Keratinocyte (primary cell): ENCODE measurements at regions not wholly inside any gene's neighbourhood (a gene's known extent, or its start where the extent isn't known, plus 50 kb on each side); places are given as distances from the start of the nearest gene placed in this dataset.

Source experiments
- DNase-seq: peaks from one replicate; pipeline ENCODE4 v3.0.0-alpha.2; 2011; ENCODE audit warnings: low read depth, missing footprints, low spot score
- FAIRE-seq: peaks from 2 replicates; lab custom pipeline; 2011; peaks lifted over from hg19 to GRCh38; lab: Jason Lieb, UNC
- H2AFZ ChIP-seq: 2 replicates; pipeline ENCODE4 v1.6.0; 2012; ENCODE audit warnings: low read length, control low read depth, inconsistent platforms; ENCODE audit not compliant: control insufficient read depth
- H3K27ac ChIP-seq: 2 replicates; pipeline ENCODE4 v1.5.1; 2011; ENCODE audit warnings: low read length; ENCODE audit not compliant: control insufficient read depth, insufficient read depth
- H3K27me3 ChIP-seq: 3 replicates; pipeline ENCODE4 v1.6.0; 2011; ENCODE audit warnings: low read length; ENCODE audit not compliant: control insufficient read depth, insufficient read depth; ENCODE audit errors: extremely low read depth
- H3K36me3 ChIP-seq, 2 experiments: 2 replicates in 1 of 2; 3 replicates in 1 of 2; pipeline ENCODE4 v1.5.1; 2011; ENCODE audit warnings: low read length in 2 of 2, mild to moderate bottlenecking in 1 of 2; ENCODE audit not compliant: control insufficient read depth in 2 of 2, insufficient read depth in 2 of 2; ENCODE audit errors: extremely low read depth in 1 of 2
- H3K4me1 ChIP-seq: 3 replicates; pipeline ENCODE4 v1.5.1; 2011; ENCODE audit warnings: low read length; ENCODE audit not compliant: control insufficient read depth, insufficient read depth; ENCODE audit errors: extremely low read depth
- H3K4me2 ChIP-seq: 3 replicates; pipeline ENCODE4 v1.6.0; 2011; ENCODE audit warnings: low read depth, low read length; ENCODE audit not compliant: control insufficient read depth, insufficient read depth; ENCODE audit errors: extremely low read depth
- H3K4me3 ChIP-seq, 3 experiments: fragments of 200-600 bp in 1 of 3; sonication (generic) in 1 of 3; 2 replicates in 2 of 3; 3 replicates in 1 of 3; pipeline ENCODE4 v1.5.1; 2011 to 2016; ENCODE audit warnings: low read length in 3 of 3, mild to moderate bottlenecking in 3 of 3, control low read depth in 2 of 3, inconsistent platforms in 1 of 3, low read depth in 1 of 3, mixed read lengths in 1 of 3, mixed run types in 1 of 3, moderate library complexity in 1 of 3; ENCODE audit not compliant: control insufficient read depth in 2 of 3, insufficient read depth in 2 of 3; ENCODE audit errors: extremely low read depth in 1 of 3
- H3K79me2 ChIP-seq: 2 replicates; pipeline ENCODE4 v1.6.0; 2012; ENCODE audit warnings: low read length; ENCODE audit not compliant: control insufficient read depth, insufficient read depth
- H3K9ac ChIP-seq: 3 replicates; pipeline ENCODE4 v1.6.0; 2011; ENCODE audit warnings: low read length; ENCODE audit not compliant: control insufficient read depth, insufficient read depth; ENCODE audit errors: extremely low read depth
- H3K9me1 ChIP-seq: 3 replicates; pipeline ENCODE4 v1.6.0; 2011; ENCODE audit warnings: low read length; ENCODE audit not compliant: control insufficient read depth, insufficient read depth; ENCODE audit errors: extremely low read depth
- H3K9me3 ChIP-seq: 2 replicates; pipeline ENCODE4 v1.5.1; 2012; ENCODE audit warnings: low read depth, low read length; ENCODE audit not compliant: control insufficient read depth
- H4K20me1 ChIP-seq: 3 replicates; pipeline ENCODE4 v1.6.0; 2011; ENCODE audit warnings: low read length; ENCODE audit not compliant: control insufficient read depth, insufficient read depth; ENCODE audit errors: extremely low read depth
- EZH2 ChIP-seq: IDR thresholded peaks from one replicate; pipeline ENCODE4 v1.6.1; 2012; ENCODE audit warnings: inconsistent platforms, mild to moderate bottlenecking, low read length, moderate library complexity
- dilution Hi-C: fragments of 300-500 bp; cut with MboI; formaldehyde crosslinking; loops from one replicate; pipeline ENCODE4 v1.7.0; 2020; ENCODE audit warnings: low sequenced_read_pairs; ENCODE audit not compliant: extremely low pct_ligation_motif_present
- TF ChIP-seq, protein P1 (sequence below), 3 experiments: IDR thresholded peaks in 1 of 3; conservative IDR thresholded peaks in 1 of 3; optimal IDR thresholded peaks in 1 of 3; 2 replicates in 2 of 3; 3 replicates in 1 of 3; pipeline versions ENCODE3 to v1.5.1; 2011; ENCODE audit warnings: low read length in 3 of 3, mild to moderate bottlenecking in 3 of 3, moderate library complexity in 2 of 3, control low read depth in 1 of 3, inconsistent platforms in 1 of 3; ENCODE audit not compliant: insufficient read depth in 2 of 3; ENCODE audit errors: extremely low read depth in 1 of 3

DNA sequence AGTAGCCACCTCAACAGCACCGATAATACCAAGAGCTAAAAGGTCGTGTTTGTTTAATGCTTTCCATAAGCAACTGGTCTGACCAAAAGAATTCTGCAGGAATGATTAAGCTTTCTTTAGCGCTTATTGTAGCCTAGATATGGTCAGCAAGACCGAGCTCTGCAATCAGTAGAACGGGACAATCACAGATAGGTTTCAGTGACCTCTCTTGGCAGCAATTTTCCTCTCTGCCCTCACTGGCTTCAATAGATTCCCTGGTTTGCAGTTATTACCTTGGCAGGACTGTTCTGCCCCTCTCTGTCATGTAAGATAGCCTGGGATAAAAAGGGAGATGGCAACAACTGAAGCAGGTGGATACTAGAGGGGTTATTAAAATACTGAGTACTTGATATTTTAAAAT is 337.1 kb upstream of the NECTIN3 start:
- Histone ChIP-seq H3K27me3 (no peaks in the 10 kb centered on the region), H3K9ac (no peak overlapping the region), H3K36me3 (no peaks in the 10 kb centered on the region), H3K27ac (no peak overlapping the region), H3K9me1 (no peaks in the 10 kb centered on the region), H3K79me2 (no peaks in the 10 kb centered on the region), H2AFZ (no peak overlapping the region), H3K4me1 (no peaks in the 10 kb centered on the region), H4K20me1 (no peaks in the 10 kb centered on the region), H3K4me2 (no peak overlapping the region), H3K9me3 (no peaks in the 10 kb centered on the region), H3K4me3 (no peak overlapping the region)
- FAIRE-seq (no peak), DNase-seq (no peak)
- TF ChIP-seq, protein P1, sequence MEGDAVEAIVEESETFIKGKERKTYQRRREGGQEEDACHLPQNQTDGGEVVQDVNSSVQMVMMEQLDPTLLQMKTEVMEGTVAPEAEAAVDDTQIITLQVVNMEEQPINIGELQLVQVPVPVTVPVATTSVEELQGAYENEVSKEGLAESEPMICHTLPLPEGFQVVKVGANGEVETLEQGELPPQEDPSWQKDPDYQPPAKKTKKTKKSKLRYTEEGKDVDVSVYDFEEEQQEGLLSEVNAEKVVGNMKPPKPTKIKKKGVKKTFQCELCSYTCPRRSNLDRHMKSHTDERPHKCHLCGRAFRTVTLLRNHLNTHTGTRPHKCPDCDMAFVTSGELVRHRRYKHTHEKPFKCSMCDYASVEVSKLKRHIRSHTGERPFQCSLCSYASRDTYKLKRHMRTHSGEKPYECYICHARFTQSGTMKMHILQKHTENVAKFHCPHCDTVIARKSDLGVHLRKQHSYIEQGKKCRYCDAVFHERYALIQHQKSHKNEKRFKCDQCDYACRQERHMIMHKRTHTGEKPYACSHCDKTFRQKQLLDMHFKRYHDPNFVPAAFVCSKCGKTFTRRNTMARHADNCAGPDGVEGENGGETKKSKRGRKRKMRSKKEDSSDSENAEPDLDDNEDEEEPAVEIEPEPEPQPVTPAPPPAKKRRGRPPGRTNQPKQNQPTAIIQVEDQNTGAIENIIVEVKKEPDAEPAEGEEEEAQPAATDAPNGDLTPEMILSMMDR (optimal IDR thresholded peaks at IDR 0.05 in 1 of 3, IDR thresholded peaks at IDR 0.05 in 1 of 3, conservative IDR thresholded peaks at IDR 0.05 in 1 of 3; ENCODE audit: extremely low read depth in 1 of 3, insufficient read depth in 2 of 3, low read length in 3 of 3) = no peak
- TF ChIP-seq EZH2 = no peak
- dilution Hi-C loops = no loop called here

DNA sequence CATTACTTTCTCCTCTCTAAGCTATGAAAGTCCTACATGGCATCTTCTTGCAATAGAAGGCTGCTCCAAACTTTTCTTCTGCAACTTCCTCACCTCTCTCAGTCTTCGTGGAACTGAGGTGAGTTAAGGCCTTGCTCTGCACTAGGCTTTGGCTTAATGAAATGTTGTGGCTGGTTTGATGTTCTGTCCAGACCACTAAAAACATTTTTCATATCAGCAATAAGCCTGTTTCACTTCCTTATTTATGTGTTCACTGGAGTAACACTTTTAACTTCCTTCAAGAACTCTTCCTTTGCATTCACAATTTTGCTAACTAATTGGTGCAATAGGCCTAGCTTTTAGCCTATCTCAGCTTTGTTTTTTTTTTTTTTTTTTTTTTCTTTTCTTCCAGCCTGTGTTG is 335.3 kb upstream of the NECTIN3 start:
- H3K79me2 ChIP-seq = no peaks in the 10 kb centered on the region
- dilution Hi-C loops = no loop called here
- no peak overlapping the region for H2AFZ ChIP-seq
- no peak for TF ChIP-seq EZH2
- TF ChIP-seq, protein P1 (optimal IDR thresholded peaks at IDR 0.05 in 1 of 3, IDR thresholded peaks at IDR 0.05 in 1 of 3, conservative IDR thresholded peaks at IDR 0.05 in 1 of 3; ENCODE audit: extremely low read depth in 1 of 3, insufficient read depth in 2 of 3, low read length in 3 of 3) = no peak
- DNase-seq = no peak
- FAIRE-seq = no peak
- H3K9me3 ChIP-seq = no peaks in the 10 kb centered on the region
- no peak overlapping the region for H3K4me2 ChIP-seq
- H3K9me1 ChIP-seq = no peaks in the 10 kb centered on the region
- H3K4me1 ChIP-seq = no peaks in the 10 kb centered on the region
- H3K27ac ChIP-seq = no peak overlapping the region
- H3K9ac ChIP-seq = no peak overlapping the region
- H4K20me1 ChIP-seq = no peaks in the 10 kb centered on the region
- H3K36me3 ChIP-seq = no peaks in the 10 kb centered on the region
- H3K4me3 ChIP-seq = no peak overlapping the region
- no peaks in the 10 kb centered on the region for H3K27me3 ChIP-seq
